ENCODE measurements at regions not wholly inside any gene's neighbourhood (a gene's known extent, or its start where the extent isn't known, plus 50 kb on each side); places are given as distances from the start of the nearest gene placed in this dataset.
"Not testable (repeated sequence)": the region's sequence is repeated elsewhere in the genome, so short reads cannot be mapped to it uniquely, and the experiment has no call there.

DNA sequence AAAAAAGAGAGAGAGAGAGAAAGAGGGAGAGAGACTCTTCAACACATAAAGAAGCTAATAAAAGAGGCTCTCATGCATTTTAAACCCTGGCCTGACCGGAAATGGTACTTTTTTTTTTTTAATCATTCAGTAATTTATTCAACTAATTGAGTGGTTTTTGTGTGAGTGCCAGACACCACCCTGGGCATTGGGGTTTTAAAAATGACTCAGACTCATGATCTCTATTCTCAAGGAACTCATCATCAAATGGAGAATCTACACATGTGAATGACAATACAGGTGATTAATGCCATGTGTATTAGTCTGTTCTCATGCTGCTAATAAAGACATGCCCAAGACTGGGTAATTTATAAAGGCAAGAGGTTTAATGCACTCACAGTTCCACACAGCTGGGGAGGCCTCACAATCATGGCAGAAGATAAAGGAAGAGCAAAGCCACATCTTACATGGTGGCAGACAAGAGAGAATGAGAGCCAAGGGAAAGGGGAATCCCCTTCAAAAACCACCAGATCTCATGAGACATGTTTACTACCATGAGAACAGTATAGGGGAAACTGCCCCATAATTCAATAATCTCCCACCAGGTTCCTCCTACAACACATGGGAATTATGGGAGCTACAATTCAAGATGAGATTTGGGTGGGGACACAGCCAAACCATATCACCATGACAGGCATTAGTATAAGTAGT, 158.5 kb upstream of the AUTS2 start:
- no peak for DNase-seq (ENCODE audit: low spot score)

GRCh38 chr7:69440976-69441375, 157.3 kb upstream of the AUTS2 start:
- DNase-seq (ENCODE audit: low spot score) = no peak

GRCh38 chr7:69443136-69443535, 155.1 kb upstream of the AUTS2 start:
- no peak for DNase-seq (ENCODE audit: low spot score)

- DNase-seq (ENCODE audit: low spot score) = no peak
Observed at GRCh38 chr7:69445541-69445940, 152.7 kb upstream of the AUTS2 start.

GRCh38 chr7:69446213-69446612, 152.1 kb upstream of the AUTS2 start:
- DNase-seq (ENCODE audit: low spot score) = not testable (repeated sequence)

DNA sequence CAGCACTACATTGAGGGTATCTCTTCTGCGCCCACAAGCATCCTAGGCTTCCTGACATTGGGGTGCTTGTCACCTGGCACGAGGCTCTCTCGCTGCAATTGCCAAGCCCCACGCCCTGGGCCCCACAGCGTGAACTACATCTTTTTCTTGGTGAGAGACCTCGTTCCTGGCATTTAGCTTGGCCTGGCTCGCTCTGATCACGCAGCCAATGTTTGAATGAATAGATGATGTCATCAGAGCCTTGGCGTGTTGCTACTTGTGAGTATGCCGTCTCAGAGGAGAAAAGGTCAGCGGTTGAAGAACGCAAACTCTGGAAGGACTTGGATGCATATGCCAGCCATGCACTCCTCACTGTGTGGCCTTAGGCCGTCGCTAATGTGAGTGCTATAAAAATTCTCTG, 150.2 kb upstream of the AUTS2 start:
- no peak for DNase-seq (ENCODE audit: low spot score)

- no peak for DNase-seq (ENCODE audit: low spot score)
Observed at GRCh38 chr7:69450456-69450855, 147.8 kb upstream of the AUTS2 start.

DNA sequence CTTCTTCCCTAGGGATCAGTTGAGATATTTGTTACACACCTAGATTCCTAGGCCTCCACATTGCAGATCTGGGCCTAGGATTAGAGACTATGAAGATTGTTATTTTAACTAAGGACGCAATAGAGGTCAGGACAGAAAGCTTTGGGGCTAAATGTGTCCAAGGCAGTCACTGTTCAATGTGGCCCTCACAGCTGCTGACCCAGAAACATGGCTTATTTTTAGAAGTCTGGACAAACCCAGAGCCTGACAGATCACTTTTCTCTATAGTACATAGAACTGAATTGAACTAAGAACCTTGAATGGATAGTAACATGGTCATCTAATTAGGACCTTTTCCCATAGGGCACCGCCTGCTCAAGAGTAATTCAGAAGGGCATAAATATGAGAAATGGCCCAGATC, 146.6 kb upstream of the AUTS2 start:
- no peak for DNase-seq (ENCODE audit: low spot score)

- no peak for DNase-seq (ENCODE audit: low spot score)
Observed at GRCh38 chr7:69452797-69453196, 145.5 kb upstream of the AUTS2 start.

- no peak for DNase-seq (ENCODE audit: low spot score)
Observed at GRCh38 chr7:69457595-69458504, 140.4 kb upstream of the AUTS2 start.

- DNase-seq (ENCODE audit: low spot score) = no peak
Observed at GRCh38 chr7:69464035-69464434, 134.2 kb upstream of the AUTS2 start.

DNA sequence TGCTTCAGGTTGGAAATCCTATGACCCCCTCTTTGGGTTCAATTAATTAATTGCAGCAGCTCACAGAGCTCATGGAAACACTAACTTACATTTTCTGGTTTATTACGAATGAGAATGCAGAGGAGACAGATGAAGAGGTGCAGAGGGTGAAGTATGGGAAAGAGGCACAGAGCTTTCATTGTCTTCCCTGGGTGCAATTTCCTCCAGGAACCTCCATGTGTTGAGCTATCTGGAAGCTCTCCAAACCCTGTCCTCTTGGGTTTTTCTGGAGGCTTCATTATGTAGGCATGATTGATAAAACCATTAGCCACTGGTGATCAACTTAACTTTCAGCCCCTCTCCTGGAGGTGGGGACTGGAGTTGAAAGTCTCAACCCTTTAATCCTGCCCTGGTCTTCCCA, 133.0 kb upstream of the AUTS2 start:
- no peak for DNase-seq (ENCODE audit: low spot score)

GRCh38 chr7:69467826-69468225, 130.4 kb upstream of the AUTS2 start:
- no peak for DNase-seq (ENCODE audit: low spot score)

DNA sequence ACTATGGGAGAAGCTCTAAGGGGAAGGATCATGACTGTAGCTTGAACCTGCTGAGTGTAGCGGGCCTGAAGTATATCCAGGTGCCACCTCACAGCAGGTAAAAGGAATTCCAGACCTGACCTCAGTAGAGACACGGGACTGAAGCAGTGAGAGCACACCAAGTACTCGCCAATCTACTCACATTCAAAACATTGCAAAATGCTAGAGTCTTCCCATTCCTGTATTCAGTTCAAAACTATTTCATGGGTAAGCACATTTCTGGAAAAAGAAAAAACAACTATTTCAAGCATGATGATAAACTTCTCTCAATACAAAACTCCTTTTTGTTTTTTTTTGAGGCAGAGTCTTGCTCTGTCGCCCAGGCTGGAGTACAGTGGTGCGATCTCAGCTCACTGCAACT, 121.9 kb upstream of the AUTS2 start:
- DNase-seq (ENCODE audit: low spot score) = no peak

- no peak for DNase-seq (ENCODE audit: low spot score)
Observed at GRCh38 chr7:69482676-69483075, 115.6 kb upstream of the AUTS2 start.

- no peak for DNase-seq (ENCODE audit: low spot score)
Observed at GRCh38 chr7:69489533-69489932, 108.7 kb upstream of the AUTS2 start.

DNA sequence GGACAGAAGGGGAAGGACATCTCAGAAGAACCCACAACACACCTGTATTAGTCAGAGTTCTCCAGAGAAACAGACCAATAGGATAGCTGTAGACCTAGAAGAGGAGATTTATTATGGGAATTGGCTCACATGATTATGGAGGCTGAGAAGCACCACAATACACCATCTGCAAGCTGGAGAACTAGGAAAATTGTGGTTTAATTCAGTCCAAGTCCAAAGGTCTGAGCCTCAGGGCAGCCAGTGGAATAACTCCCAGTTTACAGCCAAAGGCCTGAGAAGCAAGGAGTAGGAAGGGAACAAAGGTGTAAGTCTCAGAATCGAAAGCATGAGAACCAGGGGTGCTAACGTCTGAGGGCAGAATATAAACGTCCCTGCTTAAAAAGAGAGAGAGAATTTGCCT, 99.6 kb upstream of the AUTS2 start:
- DNase-seq (ENCODE audit: low spot score) = no peak

DNA sequence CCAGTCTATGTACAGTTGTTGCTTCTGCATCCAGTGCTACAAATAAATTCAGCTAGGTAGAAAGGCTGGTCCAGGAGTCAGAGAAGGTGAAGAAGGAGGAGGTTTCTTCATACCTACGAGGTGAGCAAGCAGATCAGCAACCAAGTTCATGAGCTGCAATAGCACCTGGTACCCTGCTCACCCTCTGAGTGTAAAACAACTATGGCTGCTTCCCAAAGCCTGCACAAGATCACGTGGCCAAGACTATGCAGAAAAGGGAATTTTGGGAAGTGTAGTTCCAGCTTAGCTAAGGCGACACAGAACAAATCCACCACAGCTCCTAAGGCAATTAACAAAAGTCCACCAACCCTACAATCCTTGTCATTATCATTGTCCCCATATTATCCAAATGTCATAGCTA, 95.9 kb upstream of the AUTS2 start:
- no peak for DNase-seq (ENCODE audit: low spot score)

DNA sequence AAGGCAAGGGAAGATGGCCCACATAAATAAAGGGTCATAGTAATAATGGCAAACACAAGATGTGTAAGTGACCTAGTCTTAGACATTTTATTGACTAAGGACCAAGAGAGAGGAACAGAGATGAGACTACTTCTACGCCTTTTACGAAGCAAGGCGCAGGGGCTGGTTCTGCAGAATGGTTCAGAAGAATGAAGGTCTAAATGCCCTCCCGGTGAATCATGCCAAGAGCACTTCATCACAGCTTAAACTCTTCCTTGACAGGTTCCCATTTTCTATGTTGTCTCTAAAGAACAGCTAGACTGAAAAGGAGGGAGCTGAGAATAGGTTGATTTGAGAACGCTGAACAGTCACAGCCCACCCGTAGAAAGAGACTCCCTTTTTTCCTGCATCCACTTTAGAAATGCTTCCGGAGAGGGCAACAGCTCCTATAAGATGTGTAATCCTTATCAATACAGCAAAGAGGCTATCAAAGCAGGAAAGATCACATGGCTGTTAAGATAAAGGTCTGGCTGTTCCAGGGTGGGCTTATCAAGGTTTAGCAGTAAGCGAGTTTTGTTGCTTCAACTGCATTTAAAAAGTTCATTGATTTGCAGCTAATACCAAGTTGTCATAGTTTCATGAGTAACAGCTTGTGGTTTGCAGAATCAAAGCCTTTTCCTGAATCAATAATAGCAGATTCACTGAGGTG, 93.4 kb upstream of the AUTS2 start:
- DNase-seq (ENCODE audit: low spot score) = no peak

DNA sequence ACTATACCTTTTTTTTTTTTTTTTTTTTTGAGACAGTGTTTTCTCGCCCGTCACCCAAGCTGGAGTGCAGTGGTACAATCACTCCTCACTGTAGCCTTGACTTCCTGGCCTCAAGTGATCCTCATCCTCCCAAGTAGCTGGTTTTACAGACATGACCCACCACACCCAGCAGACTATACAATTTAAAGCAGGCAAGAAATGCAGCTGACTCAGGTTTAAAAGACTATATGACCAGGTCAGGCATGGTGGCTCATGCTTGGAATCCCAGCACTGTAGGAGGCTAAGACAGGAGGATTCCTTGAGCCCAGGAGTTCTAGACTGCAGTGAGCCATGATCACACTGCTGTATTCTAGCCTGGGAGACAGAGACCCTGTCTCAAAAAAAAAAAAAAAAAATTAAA, 89.5 kb upstream of the AUTS2 start:
- DNase-seq (ENCODE audit: low spot score) = no peak

DNA sequence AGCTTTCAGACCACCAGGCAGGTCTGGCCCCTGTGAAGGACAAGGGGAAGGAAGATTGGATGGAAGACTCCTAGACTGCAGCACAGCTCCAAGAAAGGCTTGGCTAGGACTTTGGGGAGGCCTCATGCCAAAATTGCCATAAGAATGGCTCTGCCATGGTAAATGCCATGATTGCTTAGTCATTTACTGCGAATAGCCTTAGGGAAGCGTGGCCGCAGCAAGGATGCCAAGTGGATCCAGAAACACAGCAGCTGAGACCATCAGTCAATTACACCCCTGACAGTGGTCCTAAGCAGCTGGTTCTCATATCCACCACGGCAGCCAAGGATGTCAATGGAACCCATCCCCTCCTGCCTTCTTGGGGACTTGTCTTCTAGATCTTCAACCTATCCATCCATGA, 88.2 kb upstream of the AUTS2 start:
- DNase-seq (ENCODE audit: low spot score) = no peak

GRCh38 chr7:69515495-69516212, 82.6 kb upstream of the AUTS2 start:
- no peak for DNase-seq (ENCODE audit: low spot score)

All from hematopoietic multipotent progenitor cell treated with erythropoietin and hydrocortisone succinate and interleukin-3 and kit ligand, for 15 days (in vitro differentiated cells).